Ascending aorta (tissue), 2 donors: ENCODE measurements at regions not wholly inside any gene's neighbourhood (a gene's known extent, or its start where the extent isn't known, plus 50 kb on each side); places are given as distances from the start of the nearest gene placed in this dataset.

Experiments used
- DNase-seq, 2 donors: peaks; one replicate each; pipeline ENCODE4 v3.0.0-alpha.2; 2019; ENCODE audit warnings: low spot score in 2 of 2
- H3K27ac ChIP-seq, 2 donors: fragments of 200-600 bp; sonication (generic); one replicate each; pipeline ENCODE4 v1.5.1; 2016 to 2017; ENCODE audit warnings: mild to moderate bottlenecking in 1 of 2
- H3K27me3 ChIP-seq: fragments of 200-600 bp; sonication (generic); one replicate; pipeline ENCODE4 v1.5.1; 2017
- H3K36me3 ChIP-seq, 2 donors: fragments of 200-600 bp; sonication (generic); one replicate each; pipeline ENCODE4 v1.5.1; 2016
- H3K4me1 ChIP-seq, 2 donors: fragments of 200-600 bp; sonication (generic); one replicate each; pipeline ENCODE4 v1.5.1; 2016 to 2017; ENCODE audit warnings: mild to moderate bottlenecking in 1 of 2
- H3K4me3 ChIP-seq, 2 donors: fragments of 200-600 bp; sonication (generic); one replicate each; pipeline ENCODE4 v1.5.1; 2016 to 2017; ENCODE audit warnings: mild to moderate bottlenecking in 1 of 2
- H3K9me3 ChIP-seq, 2 donors: fragments of 200-600 bp; sonication (generic); one replicate each; pipeline ENCODE4 v1.5.1; 2016
- CTCF ChIP-seq, 3 experiments: fragments of 200-600 bp in 2 of 3; fragments of 450-650 bp in 1 of 3; sonication (generic) in 2 of 3; IDR thresholded peaks; one replicate each; pipeline ENCODE4 v1.5.1; 2016 to 2019; ENCODE audit warnings: antibody characterized with exemption in 3 of 3, mild to moderate bottlenecking in 1 of 3, moderate library complexity in 1 of 3
- intact Hi-C: fragments of 100-400 bp; cut with DNase I; formaldehyde crosslinking; loops from one replicate; pipeline ENCODE4 v1.15.1; 2023

- Histone ChIP-seq H3K4me1 (no peaks in the 10 kb centered on the region), H3K27ac (no peak overlapping the region), H3K36me3 (no peaks in the 10 kb centered on the region), H3K27me3 (no peaks in the 10 kb centered on the region), H3K4me3 (no peak overlapping the region), H3K9me3 (peaks cover 0 to 3% of the 10 kb centered on the region in 2 donors)
- intact Hi-C loops, result no loop called here
- no peak for DNase-seq
- no peak for TF ChIP-seq CTCF (IDR thresholded peaks at IDR 0.05)
Observed at GRCh38 chr11:115051938-115052590, 373.7 kb downstream of the NXPE2 start.

DNA sequence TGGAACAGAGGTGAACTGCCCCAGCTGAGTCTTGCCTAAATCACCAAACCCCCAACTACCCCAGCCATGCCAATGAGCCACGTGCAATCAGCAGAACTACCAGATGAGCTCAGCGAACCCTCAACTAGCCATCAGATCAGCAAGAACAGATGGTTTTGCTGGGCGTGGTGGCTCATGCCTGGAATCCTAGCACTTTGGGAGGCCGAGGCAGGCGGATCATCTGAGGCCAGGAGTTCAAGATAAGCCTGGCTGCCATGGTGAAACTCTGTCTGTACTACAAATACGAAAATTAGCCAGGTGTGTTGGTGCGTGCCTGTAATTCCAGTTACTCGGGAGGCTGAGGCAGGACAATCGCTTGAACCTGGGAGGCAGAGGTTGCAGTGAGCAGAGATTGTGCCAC, 374.3 kb downstream of the NXPE2 start:
- no peak overlapping the region for H3K4me3 ChIP-seq
- TF ChIP-seq CTCF (IDR thresholded peaks at IDR 0.05), result no peak
- no peaks in the 10 kb centered on the region for H3K36me3 ChIP-seq
- intact Hi-C loops, result no loop called here
- H3K27me3 ChIP-seq, result no peaks in the 10 kb centered on the region
- peaks cover 0 to 3% of the 10 kb centered on the region in 2 donors for H3K9me3 ChIP-seq
- no peaks in the 10 kb centered on the region for H3K4me1 ChIP-seq
- DNase-seq, result no peak
- H3K27ac ChIP-seq, result no peak overlapping the region

- DNase-seq, result no peak
- H3K27me3 ChIP-seq, result no peaks in the 10 kb centered on the region
- intact Hi-C loops, result no loop called here
- H3K9me3 ChIP-seq, result peaks cover 0 to 3% of the 10 kb centered on the region in 2 donors
- H3K27ac ChIP-seq, result no peak overlapping the region
- TF ChIP-seq CTCF (IDR thresholded peaks at IDR 0.05), result no peak
- H3K4me1 ChIP-seq, result no peaks in the 10 kb centered on the region
- H3K4me3 ChIP-seq, result no peak overlapping the region
- no peaks in the 10 kb centered on the region for H3K36me3 ChIP-seq
Observed at GRCh38 chr11:115054570-115055538, 376.5 kb downstream of the NXPE2 start.

- H3K36me3 ChIP-seq, result no peaks in the 10 kb centered on the region
- no peak overlapping the region for H3K27ac ChIP-seq
- DNase-seq, result no peak
- H3K4me3 ChIP-seq, result no peak overlapping the region
- H3K4me1 ChIP-seq, result no peaks in the 10 kb centered on the region
- H3K27me3 ChIP-seq, result no peaks in the 10 kb centered on the region
- H3K9me3 ChIP-seq, result peaks cover 0 to 3% of the 10 kb centered on the region in 2 donors
- no peak for TF ChIP-seq CTCF (IDR thresholded peaks at IDR 0.05)
- intact Hi-C loops, result no loop called here
Observed at GRCh38 chr11:115056514-115056913, 378.2 kb downstream of the NXPE2 start.

GRCh38 chr11:115060840-115061239, 382.5 kb downstream of the NXPE2 start:
- Histone ChIP-seq H3K9me3 (peaks cover 0 to 3% of the 10 kb centered on the region in 2 donors), H3K4me3 (no peak overlapping the region), H3K4me1 (no peaks in the 10 kb centered on the region), H3K27ac (no peak overlapping the region), H3K27me3 (no peaks in the 10 kb centered on the region), H3K36me3 (no peaks in the 10 kb centered on the region)
- no peak for DNase-seq
- TF ChIP-seq CTCF (IDR thresholded peaks at IDR 0.05), result no peak
- intact Hi-C loops, result no loop called here
